H9 (cell line): ENCODE measurements at regions not wholly inside any gene's neighbourhood (a gene's known extent, or its start where the extent isn't known, plus 50 kb on each side); places are given as distances from the start of the nearest gene placed in this dataset.

ENCODE experiments used
- DNase-seq: peaks from one replicate; pipeline ENCODE4 v3.0.0-alpha.2; 2017
- H2AFZ ChIP-seq: one replicate; pipeline ENCODE4 v1.6.1; 2013; ENCODE audit warnings: mild to moderate bottlenecking, low read length, control low read depth, moderate library complexity
- H2AK5ac ChIP-seq: 2 replicates; pipeline ENCODE4 v1.6.1; 2013; ENCODE audit warnings: low read length, control low read depth, mixed read lengths; ENCODE audit not compliant: insufficient read length
- H2BK120ac ChIP-seq: one replicate; pipeline ENCODE4 v1.6.1; 2013; ENCODE audit warnings: low read depth, mild to moderate bottlenecking, low read length, control low read depth, inconsistent platforms; ENCODE audit not compliant: poor library complexity, severe bottlenecking
- H2BK12ac ChIP-seq: 2 replicates; pipeline ENCODE4 v1.6.1; 2013; ENCODE audit warnings: low read length, control low read depth, mixed read lengths, low read depth; ENCODE audit not compliant: insufficient read length
- H2BK15ac ChIP-seq: 2 replicates; pipeline ENCODE4 v1.6.1; 2013; ENCODE audit warnings: low read depth, low read length, control low read depth
- H2BK20ac ChIP-seq: one replicate; pipeline ENCODE4 v1.6.1; 2013; ENCODE audit warnings: low read depth, mild to moderate bottlenecking, low read length, control low read depth, inconsistent platforms; ENCODE audit not compliant: poor library complexity, severe bottlenecking
- H2BK5ac ChIP-seq: 2 replicates; pipeline ENCODE4 v1.6.1; 2013; ENCODE audit warnings: low read length, control low read depth, mixed read lengths; ENCODE audit not compliant: insufficient read length
- H3K14ac ChIP-seq: 2 replicates; pipeline ENCODE4 v1.6.1; 2013; ENCODE audit warnings: low read length, control low read depth; ENCODE audit not compliant: insufficient read depth
- H3K18ac ChIP-seq: 2 replicates; pipeline ENCODE4 v1.6.1; 2013; ENCODE audit warnings: low read depth, mild to moderate bottlenecking, mixed read lengths, low read length, control low read depth; ENCODE audit not compliant: insufficient read length
- H3K23ac ChIP-seq: 2 replicates; pipeline ENCODE4 v1.6.1; 2013; ENCODE audit warnings: low read length, control low read depth, mixed read lengths, low read depth; ENCODE audit not compliant: insufficient read length
- H3K23me2 ChIP-seq: 2 replicates; pipeline ENCODE4 v1.6.1; 2013; ENCODE audit warnings: low read depth, mild to moderate bottlenecking, mixed read lengths, low read length, control low read depth; ENCODE audit not compliant: insufficient read length, poor library complexity, severe bottlenecking
- H3K27ac ChIP-seq: 2 replicates; pipeline ENCODE4 v1.5.1; 2013; ENCODE audit warnings: low read length, control low read depth, mixed read lengths, low read depth; ENCODE audit not compliant: insufficient read length
- H3K27me3 ChIP-seq: 2 replicates; pipeline ENCODE4 v1.6.1; 2013; ENCODE audit warnings: low read length, control low read depth, inconsistent platforms; ENCODE audit not compliant: insufficient read depth
- H3K4ac ChIP-seq: 2 replicates; pipeline ENCODE4 v1.6.1; 2013; ENCODE audit warnings: low read depth, mild to moderate bottlenecking, control low read depth, inconsistent platforms, low read length, moderate library complexity
- H3K4me1 ChIP-seq: 2 replicates; pipeline ENCODE4 v1.6.1; 2013; ENCODE audit warnings: low read length, control low read depth, inconsistent platforms; ENCODE audit not compliant: insufficient read depth
- H3K4me2 ChIP-seq: 2 replicates; pipeline ENCODE4 v1.6.1; 2013; ENCODE audit warnings: low read length, control low read depth, mixed read lengths; ENCODE audit not compliant: insufficient read length, insufficient read depth
- H3K56ac ChIP-seq: 2 replicates; pipeline ENCODE4 v1.6.1; 2013; ENCODE audit warnings: low read depth, mild to moderate bottlenecking, mixed read lengths, low read length, control low read depth; ENCODE audit not compliant: insufficient read length
- H3K79me1 ChIP-seq: 2 replicates; pipeline ENCODE4 v1.6.1; 2013; ENCODE audit warnings: low read depth, mild to moderate bottlenecking, moderate library complexity, low read length, control low read depth, inconsistent platforms; ENCODE audit not compliant: insufficient read depth, poor library complexity, severe bottlenecking
- H3K79me2 ChIP-seq: 2 replicates; pipeline ENCODE4 v1.6.1; 2013; ENCODE audit warnings: low read length, control low read depth, inconsistent platforms; ENCODE audit not compliant: insufficient read depth
- H3K9ac ChIP-seq: 2 replicates; pipeline ENCODE4 v1.6.1; 2013; ENCODE audit warnings: low read length, control low read depth, mixed read lengths; ENCODE audit not compliant: insufficient read length; ENCODE audit errors: extremely low read depth
- H3K9me3 ChIP-seq: one replicate; pipeline ENCODE4 v1.6.1; 2013; ENCODE audit warnings: low read depth, low read length, inconsistent platforms; ENCODE audit not compliant: control insufficient read depth
- H3T11ph ChIP-seq: one replicate; pipeline ENCODE4 v1.6.1; 2013; ENCODE audit warnings: mild to moderate bottlenecking, low read length, control low read depth, inconsistent platforms
- H4K20me1 ChIP-seq: one replicate; pipeline ENCODE4 v1.6.1; 2013; ENCODE audit not compliant: control insufficient read depth, insufficient read length, insufficient read depth
- H4K5ac ChIP-seq: 2 replicates; pipeline ENCODE4 v1.6.1; 2013; ENCODE audit warnings: low read depth, mild to moderate bottlenecking, mixed read lengths, low read length, control low read depth; ENCODE audit not compliant: insufficient read length
- H4K8ac ChIP-seq: replicated peaks from 2 replicates; pipeline ENCODE4 v1.6.1; 2013; ENCODE audit warnings: low read length, control low read depth, mixed read lengths, low read depth; ENCODE audit not compliant: insufficient read length
- H4K91ac ChIP-seq: 2 replicates; pipeline ENCODE4 v1.6.1; 2013; ENCODE audit warnings: low read depth, mild to moderate bottlenecking, moderate library complexity, mixed read lengths, low read length, control low read depth; ENCODE audit not compliant: insufficient read length
- H3K27ac Mint-ChIP-seq, 3 experiments: 2 replicates in 2 of 3; 3 replicates in 1 of 3; pipeline ENCODE4 v1.8.0; 2020 to 2021; ENCODE audit warnings: mixed read lengths in 3 of 3, mild to moderate bottlenecking in 1 of 3, moderate library complexity in 1 of 3
- H3K27me3 Mint-ChIP-seq: 2 replicates; pipeline ENCODE4 v1.8.0; 2021; ENCODE audit warnings: low read depth, mild to moderate bottlenecking, moderate library complexity, mixed read lengths
- H3K36me3 Mint-ChIP-seq, 3 experiments: 2 replicates in 2 of 3; 3 replicates in 1 of 3; pipeline ENCODE4 v1.8.0; 2020 to 2021; ENCODE audit warnings: low read depth in 3 of 3, mixed read lengths in 3 of 3; ENCODE audit not compliant: insufficient read depth in 1 of 3
- H3K4me1 Mint-ChIP-seq, 2 experiments: 2 replicates each; pipeline ENCODE4 v1.8.0; 2020; ENCODE audit warnings: mixed read lengths in 2 of 2
- H3K4me3 Mint-ChIP-seq, 2 experiments: 2 replicates in 1 of 2; 3 replicates in 1 of 2; pipeline ENCODE4 v1.8.0; 2020 to 2021; ENCODE audit warnings: mild to moderate bottlenecking in 2 of 2, mixed read lengths in 2 of 2, moderate library complexity in 1 of 2
- H3K9me3 Mint-ChIP-seq, 2 experiments: 2 replicates in 1 of 2; 3 replicates in 1 of 2; pipeline ENCODE4 v1.8.0; 2020; ENCODE audit warnings: mild to moderate bottlenecking in 2 of 2, mixed read lengths in 2 of 2, moderate library complexity in 1 of 2
- CTCF ChIP-seq: fragments of 200-600 bp; sonication (generic); conservative IDR thresholded peaks from 3 replicates; pipeline ENCODE4 v1.8.0; 2021; ENCODE audit warnings: antibody characterized with exemption, mild to moderate bottlenecking
- WGBS: extraction: QIAGEN DNeasy Blood & Tissue Kit; methylation state at CpG from one replicate; pipeline ENCODE4 v1.1.7; 2013; ENCODE audit warnings: missing lambda C conversion rate, low lambda C conversion rate, mixed read lengths; ENCODE audit not compliant: insufficient read length; ENCODE audit errors: extremely low coverage; 5-methylcytosine and 5-hydroxymethylcytosine counted together

GRCh38 chr7:110375068-110375467, 715.9 kb upstream of the LRRN3 start:
- WGBS = no CpG with 5 or more reads among the region's 1 CpG
- no peak overlapping the region for H2AK5ac ChIP-seq
- no peak overlapping the region for H4K91ac ChIP-seq
- H2BK15ac ChIP-seq = no peak overlapping the region
- H4K20me1 ChIP-seq = no peaks in the 10 kb centered on the region
- no peaks in the 10 kb centered on the region for H3K9me3 ChIP-seq
- H3K18ac ChIP-seq = no peak overlapping the region
- no peaks in the 10 kb centered on the region for H3K27me3 ChIP-seq
- no peak overlapping the region for H4K5ac ChIP-seq
- H3K79me1 ChIP-seq = no peaks in the 10 kb centered on the region
- peaks cover 11% of the 10 kb centered on the region in 2 experiments for H3K4me1 Mint-ChIP-seq
- H3K27ac Mint-ChIP-seq = no peak overlapping the region
- H3K23ac ChIP-seq = no peak overlapping the region
- H2BK120ac ChIP-seq = no peak overlapping the region
- no peak overlapping the region for H3K27ac ChIP-seq
- H3K36me3 Mint-ChIP-seq = peaks cover 0 to 7% (median 0%) of the 10 kb centered on the region in 3 experiments; a peak in 1 of 7 replicates
- H3K79me2 ChIP-seq = no peaks in the 10 kb centered on the region
- no peak overlapping the region for H3T11ph ChIP-seq
- no peak overlapping the region for H3K14ac ChIP-seq
- no peak overlapping the region for H2BK20ac ChIP-seq
- no peaks in the 10 kb centered on the region for H3K23me2 ChIP-seq
- no peak overlapping the region for H2BK5ac ChIP-seq
- H3K9me3 Mint-ChIP-seq = no peaks in the 10 kb centered on the region
- H4K8ac ChIP-seq = no peak overlapping the region
- H3K56ac ChIP-seq = no peak overlapping the region
- H3K4ac ChIP-seq = no peak overlapping the region
- peaks cover 7% of the 10 kb centered on the region; the same call in 1 of the 2 replicates for H3K4me1 ChIP-seq
- DNase-seq = no peak
- H3K4me2 ChIP-seq = no peak overlapping the region
- no peak overlapping the region for H2AFZ ChIP-seq
- H3K9ac ChIP-seq = no peak overlapping the region
- no peak overlapping the region for H2BK12ac ChIP-seq
- no peak overlapping the region for H3K4me3 Mint-ChIP-seq
- TF ChIP-seq CTCF = no peak
- H3K27me3 Mint-ChIP-seq = no peaks in the 10 kb centered on the region
